ENCODE measurements at regions not wholly inside any gene's neighbourhood (a gene's known extent, or its start where the extent isn't known, plus 50 kb on each side); places are given as distances from the start of the nearest gene placed in this dataset.
"Not testable (repeated sequence)": the region's sequence is repeated elsewhere in the genome, so short reads cannot be mapped to it uniquely, and the experiment has no call there.

GRCh38 chr12:20109676-20110075 lies 258.7 kb upstream of the PDE3A start:
- TF ChIP-seq CTCF (IDR thresholded peaks at IDR 0.05; ENCODE audit: partially characterized antibody, unreplicated experiment), result no peak
- Mint-ChIP-seq H3K9me3 (ENCODE audit: unreplicated experiment) (peaks cover 5% of the 10 kb centered on the region), H3K27me3 (ENCODE audit: unreplicated experiment) (peaks cover 4% of the 10 kb centered on the region), H3K36me3 (ENCODE audit: unreplicated experiment) (no peaks in the 10 kb centered on the region), H3K4me1 (ENCODE audit: low read depth, unreplicated experiment) (peaks cover 4% of the 10 kb centered on the region), H3K27ac (ENCODE audit: unreplicated experiment) (no peak overlapping the region), H3K4me3 (ENCODE audit: unreplicated experiment) (no peak overlapping the region)
- no peak for DNase-seq

- H3K4me3 Mint-ChIP-seq (ENCODE audit: unreplicated experiment); H3K27ac Mint-ChIP-seq (ENCODE audit: unreplicated experiment); H3K36me3 Mint-ChIP-seq (ENCODE audit: unreplicated experiment); DNase-seq; H3K4me1 Mint-ChIP-seq (ENCODE audit: low read depth, unreplicated experiment); H3K27me3 Mint-ChIP-seq (ENCODE audit: unreplicated experiment); H3K9me3 Mint-ChIP-seq (ENCODE audit: unreplicated experiment): not testable (repeated sequence)
Observed at GRCh38 chr12:20115371-20115770, 253.0 kb upstream of the PDE3A start.

- no peak for DNase-seq
- Mint-ChIP-seq H3K4me3 (ENCODE audit: unreplicated experiment) (no peak overlapping the region), H3K36me3 (ENCODE audit: unreplicated experiment) (no peaks in the 10 kb centered on the region), H3K27ac (ENCODE audit: unreplicated experiment) (no peak overlapping the region), H3K9me3 (ENCODE audit: unreplicated experiment) (peaks cover 3% of the 10 kb centered on the region), H3K4me1 (ENCODE audit: low read depth, unreplicated experiment) (no peaks in the 10 kb centered on the region), H3K27me3 (ENCODE audit: unreplicated experiment) (no peaks in the 10 kb centered on the region)
- TF ChIP-seq CTCF (IDR thresholded peaks at IDR 0.05; ENCODE audit: partially characterized antibody, unreplicated experiment), result no peak
Observed at GRCh38 chr12:20119596-20120402, 248.5 kb upstream of the PDE3A start.

GRCh38 chr12:20120403-20120725 lies 248.0 kb upstream of the PDE3A start:
- Mint-ChIP-seq H3K4me3 (ENCODE audit: unreplicated experiment) (no peak overlapping the region), H3K27ac (ENCODE audit: unreplicated experiment) (no peak overlapping the region), H3K27me3 (ENCODE audit: unreplicated experiment) (no peaks in the 10 kb centered on the region), H3K9me3 (ENCODE audit: unreplicated experiment) (peaks cover 3% of the 10 kb centered on the region), H3K4me1 (ENCODE audit: low read depth, unreplicated experiment) (no peaks in the 10 kb centered on the region), H3K36me3 (ENCODE audit: unreplicated experiment) (no peaks in the 10 kb centered on the region)
- DNase-seq, result no peak
- no peak for TF ChIP-seq CTCF (IDR thresholded peaks at IDR 0.05; ENCODE audit: partially characterized antibody, unreplicated experiment)

DNA sequence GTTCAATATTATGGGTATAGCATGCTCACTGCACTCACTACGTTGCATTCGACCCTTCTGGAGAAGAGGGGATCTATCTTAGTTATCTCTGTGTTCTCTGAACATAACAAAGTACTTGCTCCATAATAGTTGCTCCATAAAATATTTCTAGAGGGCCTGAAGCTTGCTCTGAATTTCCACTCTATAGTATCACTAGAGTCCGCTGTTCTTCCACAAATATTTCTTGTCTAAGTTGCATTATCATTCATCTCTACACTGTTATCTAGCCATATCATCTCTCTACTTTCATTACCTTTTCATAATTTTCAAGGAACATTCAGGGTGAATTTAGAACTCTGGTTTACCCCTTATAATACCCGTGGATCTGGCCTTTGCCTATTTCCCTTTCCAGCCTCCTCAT lies 246.1 kb upstream of the PDE3A start:
- H3K27me3 Mint-ChIP-seq (ENCODE audit: unreplicated experiment), result no peaks in the 10 kb centered on the region
- H3K36me3 Mint-ChIP-seq (ENCODE audit: unreplicated experiment), result no peaks in the 10 kb centered on the region
- no peaks in the 10 kb centered on the region for H3K9me3 Mint-ChIP-seq (ENCODE audit: unreplicated experiment)
- H3K4me1 Mint-ChIP-seq (ENCODE audit: low read depth, unreplicated experiment), result no peaks in the 10 kb centered on the region
- no peak overlapping the region for H3K4me3 Mint-ChIP-seq (ENCODE audit: unreplicated experiment)
- no peak overlapping the region for H3K27ac Mint-ChIP-seq (ENCODE audit: unreplicated experiment)
- TF ChIP-seq CTCF (IDR thresholded peaks at IDR 0.05; ENCODE audit: partially characterized antibody, unreplicated experiment), result no peak
- no peak for DNase-seq
